Stimulated activated naive CD8-positive, alpha-beta T cell treated with anti-CD3 and anti-CD28 coated beads, Interleukin-15, Interleukin-2, amounts not matched to agents 100 U/mL and 50 U/mL, for 24 hours (primary cell): ENCODE measurements at regions not wholly inside any gene's neighbourhood (a gene's known extent, or its start where the extent isn't known, plus 50 kb on each side); places are given as distances from the start of the nearest gene placed in this dataset.
"Not testable (repeated sequence)": the region's sequence is repeated elsewhere in the genome, so short reads cannot be mapped to it uniquely, and the experiment has no call there.

ENCODE experiments used
- ATAC-seq: fragments of 150-1000 bp; cut with Tn5 transposase; one replicate; pipeline ENCODE4 v1.10.0; 2021
- DNase-seq: peaks from one replicate; pipeline ENCODE4 v3.0.0; 2021

DNA sequence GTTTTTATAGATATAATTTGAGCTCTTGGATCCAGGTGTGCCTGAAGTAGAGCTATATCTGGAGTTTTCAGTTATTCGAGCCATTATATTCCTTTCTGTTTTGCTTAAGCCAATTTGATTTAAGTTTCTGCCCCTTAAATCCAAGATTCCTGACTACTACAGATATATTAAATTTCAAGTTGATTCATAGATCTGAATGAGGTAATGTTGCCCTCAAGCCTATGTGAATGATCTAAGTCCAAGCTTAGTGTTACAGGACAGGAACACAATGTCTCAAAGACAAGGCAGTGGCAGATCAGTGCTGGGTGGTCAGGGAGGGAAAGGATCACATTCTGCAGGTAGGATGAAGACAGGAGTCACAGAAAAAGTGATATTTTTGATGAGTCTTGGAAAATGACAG lies 75.7 kb upstream of the CTBP2 start:
- DNase-seq (no peak), ATAC-seq (no peak)

DNA sequence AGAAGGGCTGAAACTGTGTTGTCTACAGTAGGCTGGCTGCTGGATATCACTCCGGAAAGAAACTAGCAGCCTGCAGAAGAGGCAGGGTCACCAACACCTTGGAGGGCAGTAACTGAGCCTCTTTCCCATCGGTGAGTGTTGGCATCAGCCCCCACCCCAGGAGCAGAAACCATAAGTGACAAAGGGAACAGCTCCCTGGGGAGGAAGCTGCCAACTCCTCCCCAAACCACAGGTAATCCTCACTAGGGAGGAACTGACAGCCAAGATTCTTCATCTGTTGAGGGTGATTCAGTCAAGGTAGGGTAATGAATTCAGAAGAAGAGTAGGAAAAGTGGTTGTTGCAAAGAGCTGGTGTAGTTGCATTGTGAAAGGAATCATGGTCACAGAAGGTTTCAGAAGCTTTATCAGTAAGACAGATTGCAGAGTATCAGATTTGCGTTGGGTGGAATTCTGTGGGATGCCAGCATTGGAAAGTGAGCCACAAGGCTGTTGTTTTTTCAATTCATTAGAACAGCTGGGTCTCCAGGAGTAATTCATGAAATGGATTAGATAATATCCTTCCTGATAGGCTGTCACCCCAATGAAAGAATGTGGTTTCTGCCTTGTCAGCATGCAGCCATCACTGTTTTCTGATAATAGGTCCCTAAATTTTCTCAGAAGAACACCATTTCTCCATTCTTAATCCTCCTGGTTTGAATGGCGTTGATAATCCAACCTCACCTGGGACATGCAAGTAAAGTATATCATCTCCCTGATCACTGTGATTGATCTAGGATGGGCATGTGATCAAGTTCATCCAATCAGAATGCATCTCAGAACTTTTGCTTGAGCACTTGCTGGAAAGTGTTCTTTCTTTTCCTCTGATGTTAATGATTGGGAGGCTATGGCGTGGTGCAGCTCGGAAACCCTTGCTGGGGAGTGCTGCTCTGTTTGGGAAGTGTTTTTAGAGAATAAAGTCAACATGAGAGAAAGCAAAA lies 75.0 kb upstream of the CTBP2 start:
- DNase-seq (no peak), ATAC-seq (no peak)

DNA sequence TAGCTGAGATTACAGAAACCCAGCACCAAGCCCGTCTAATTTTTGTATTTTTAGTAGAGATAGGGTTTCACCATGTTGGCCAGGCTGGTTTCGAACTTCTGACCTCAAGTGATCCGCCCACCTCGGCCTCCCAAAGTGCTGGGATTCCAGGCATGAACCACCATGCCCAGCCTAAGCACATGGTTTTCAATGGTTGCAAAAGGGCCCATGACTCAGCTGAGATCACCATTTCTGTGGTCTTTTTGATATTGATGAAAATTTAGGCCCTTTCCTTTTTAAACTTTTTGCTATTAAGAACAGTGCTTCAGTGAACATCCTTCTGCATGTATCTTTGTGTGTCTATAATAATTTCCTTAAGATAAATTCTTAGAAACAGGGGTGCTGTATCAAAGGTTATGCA lies 74.2 kb upstream of the CTBP2 start:
- ATAC-seq, DNase-seq: not testable (repeated sequence)

DNA sequence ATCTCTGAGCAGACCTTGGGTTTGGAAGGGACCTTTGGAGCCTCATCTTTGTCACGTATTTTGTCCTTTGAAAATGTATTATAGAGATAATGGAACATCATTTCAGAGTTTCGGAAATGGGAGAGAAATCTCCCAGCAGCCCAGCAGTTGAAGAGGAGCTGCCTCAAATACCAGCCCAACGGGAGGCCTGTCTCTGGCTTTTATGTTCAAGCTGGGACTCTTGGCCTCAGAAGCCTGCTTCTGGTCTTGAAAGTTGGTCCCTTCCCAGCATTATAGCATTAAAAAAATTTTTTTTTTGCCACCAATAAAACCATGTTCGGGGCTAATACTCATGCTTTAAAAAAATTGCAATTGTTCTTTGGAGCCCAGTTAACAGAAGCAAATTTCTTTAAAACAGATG lies 73.4 kb upstream of the CTBP2 start:
- ATAC-seq (no peak), DNase-seq (no peak)

DNA sequence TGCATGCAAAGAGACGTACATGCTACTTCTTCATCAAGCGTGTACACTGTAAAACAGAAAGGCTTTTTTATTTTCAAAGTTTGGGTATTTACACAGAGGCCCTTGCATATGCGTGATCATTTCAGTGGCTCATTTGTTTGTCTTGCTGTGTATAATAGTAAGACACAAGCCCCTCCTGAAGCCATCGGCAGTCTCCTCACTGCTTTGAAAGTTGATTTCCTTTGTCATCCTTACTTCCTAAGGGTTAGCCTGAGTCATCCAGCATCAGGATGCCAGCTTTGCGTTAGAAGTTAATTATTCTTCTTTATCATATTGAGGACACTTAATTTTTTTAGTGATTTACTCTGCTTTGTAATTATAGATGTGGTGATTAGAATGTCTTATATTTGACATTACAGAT lies 72.5 kb upstream of the CTBP2 start:
- no peak for DNase-seq
- ATAC-seq: no peak

DNA sequence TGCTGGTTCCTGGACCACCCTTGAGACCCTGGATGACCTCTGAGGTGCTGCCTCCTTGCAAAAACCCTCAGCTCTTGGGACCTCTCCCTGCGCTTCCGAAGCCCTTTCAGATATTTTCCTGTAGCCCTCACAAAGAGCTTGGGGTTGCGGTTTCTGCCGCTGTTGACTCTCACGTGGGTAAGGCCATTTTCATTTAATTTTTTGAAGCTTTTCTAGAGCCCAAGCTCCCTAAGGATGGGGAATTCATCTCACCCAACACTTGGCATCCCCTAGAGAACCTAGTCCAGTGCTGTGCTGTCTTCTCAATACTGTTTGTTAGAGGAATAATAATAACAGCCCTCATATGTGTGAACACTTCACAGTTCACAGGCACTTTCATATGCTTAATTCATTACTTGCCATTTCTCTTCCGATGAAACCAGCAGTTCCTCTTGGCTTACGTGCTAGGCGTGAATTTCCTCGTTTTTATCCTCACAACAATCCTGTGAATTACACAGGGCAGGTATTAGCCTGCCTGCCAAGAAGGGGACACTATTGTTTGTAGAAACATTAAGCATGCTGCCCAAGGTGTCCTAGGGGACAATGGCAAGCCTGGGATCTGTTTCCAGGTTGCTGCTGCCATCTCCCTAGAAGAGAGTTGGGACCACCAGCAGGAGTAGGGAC lies 71.6 kb upstream of the CTBP2 start:
- no peak for ATAC-seq
- DNase-seq: no peak

DNA sequence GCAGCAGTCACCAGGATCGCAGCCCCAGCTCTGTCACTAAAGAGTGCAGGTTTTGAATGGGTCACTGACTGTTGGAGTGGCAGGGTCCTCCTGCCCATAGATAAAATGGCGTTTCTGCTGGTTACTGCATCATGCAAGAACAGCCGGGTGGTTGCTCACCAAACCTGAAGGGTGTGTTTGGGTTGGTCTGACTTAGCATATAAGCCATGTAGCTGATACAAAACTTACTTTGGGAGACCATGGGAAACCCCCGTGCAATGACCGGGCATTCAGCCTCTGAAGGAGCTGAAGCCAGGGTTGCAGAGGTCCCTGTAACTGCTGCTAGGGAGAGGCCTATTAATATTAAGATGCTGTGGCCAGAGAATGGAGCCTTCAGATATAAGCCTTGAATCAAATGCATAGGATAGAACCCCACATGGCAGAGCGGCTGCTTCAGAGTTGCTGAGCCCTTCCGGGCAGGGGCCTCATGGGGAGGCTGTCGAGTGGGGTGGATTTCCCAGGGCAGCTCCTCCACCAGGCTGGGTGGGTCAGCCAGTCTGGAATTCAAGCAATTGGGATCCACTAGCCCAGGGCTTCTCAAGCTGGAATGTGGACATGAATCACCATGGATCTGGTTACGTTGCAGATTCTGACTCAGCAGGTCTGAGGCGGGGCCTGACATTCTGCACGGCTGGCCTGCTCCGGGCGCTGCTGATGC lies 70.9 kb upstream of the CTBP2 start:
- DNase-seq (no peak), ATAC-seq (no peak)

DNA sequence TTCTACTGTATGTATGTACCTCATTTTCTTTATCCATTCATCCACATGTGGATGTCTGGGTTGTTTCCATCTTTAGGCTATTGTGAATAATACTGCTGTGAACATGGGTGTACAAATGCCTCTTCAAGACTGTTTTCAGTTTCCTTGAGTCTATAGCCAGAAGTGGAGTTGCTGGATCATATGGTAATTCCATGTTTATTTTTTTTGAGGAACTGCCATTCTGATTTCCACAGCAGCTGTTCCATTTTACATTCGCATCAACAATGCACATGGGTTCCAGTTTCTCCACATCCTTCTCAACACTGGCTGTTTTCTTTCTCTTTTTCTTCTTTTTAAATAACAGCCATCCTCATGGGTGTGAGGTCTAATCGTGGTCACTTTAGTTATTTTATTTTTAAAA lies 69.9 kb upstream of the CTBP2 start:
- ATAC-seq (no peak), DNase-seq (no peak)

DNA sequence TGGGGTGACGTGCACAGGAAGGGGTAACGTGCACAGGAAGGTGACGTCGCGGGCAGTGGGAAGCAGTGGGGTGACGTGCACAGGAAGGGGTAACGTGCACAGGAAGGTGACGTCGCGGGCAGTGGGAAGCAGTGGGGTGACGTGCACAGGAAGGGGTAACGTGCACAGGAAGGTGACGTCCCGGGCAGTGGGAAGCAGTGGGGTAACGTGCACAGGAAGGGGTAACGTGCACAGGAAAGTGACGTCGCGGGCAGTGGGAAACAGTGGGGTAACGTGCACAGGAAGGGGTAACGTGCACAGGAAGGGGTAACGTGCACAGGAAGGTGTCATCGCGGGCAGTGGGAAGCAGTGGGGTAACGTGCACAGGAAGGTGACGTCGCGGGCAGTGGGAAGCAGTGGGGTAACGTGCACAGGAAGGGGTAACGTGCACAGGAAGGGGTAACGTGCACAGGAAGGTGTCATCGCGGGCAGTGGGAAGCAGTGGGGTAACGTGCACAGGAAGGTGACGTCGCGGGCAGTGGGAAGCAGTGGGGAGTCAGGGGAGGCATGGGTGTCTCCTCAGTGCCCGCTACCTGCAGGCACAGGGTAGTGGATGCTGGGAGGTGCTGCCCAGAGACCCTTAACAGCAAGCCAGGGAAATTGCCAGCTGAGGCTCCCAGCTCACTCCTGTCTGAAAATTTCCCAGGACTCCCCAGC lies 68.0 kb upstream of the CTBP2 start:
- ATAC-seq, DNase-seq: not testable (repeated sequence)

DNA sequence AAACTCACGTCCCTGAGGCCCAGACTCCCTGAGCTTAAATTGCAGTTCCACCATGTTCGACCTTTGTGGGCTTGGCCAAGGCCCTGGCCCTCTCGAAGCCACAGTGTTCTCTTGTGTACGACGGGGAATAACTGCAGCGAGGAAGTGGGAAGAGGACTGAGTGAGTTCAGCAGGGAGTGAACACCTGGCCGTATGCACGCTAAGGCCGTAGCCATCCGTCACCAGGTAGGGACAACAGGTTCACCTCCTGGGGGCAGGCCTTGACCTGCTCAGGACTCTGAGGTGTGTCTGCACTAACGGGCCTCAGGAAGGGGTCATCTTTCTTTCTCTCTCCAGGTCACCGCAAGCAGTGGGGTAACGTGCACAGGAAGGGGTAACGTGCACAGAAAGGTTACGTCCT lies 67.2 kb upstream of the CTBP2 start:
- ATAC-seq (no peak), DNase-seq (no peak)

DNA sequence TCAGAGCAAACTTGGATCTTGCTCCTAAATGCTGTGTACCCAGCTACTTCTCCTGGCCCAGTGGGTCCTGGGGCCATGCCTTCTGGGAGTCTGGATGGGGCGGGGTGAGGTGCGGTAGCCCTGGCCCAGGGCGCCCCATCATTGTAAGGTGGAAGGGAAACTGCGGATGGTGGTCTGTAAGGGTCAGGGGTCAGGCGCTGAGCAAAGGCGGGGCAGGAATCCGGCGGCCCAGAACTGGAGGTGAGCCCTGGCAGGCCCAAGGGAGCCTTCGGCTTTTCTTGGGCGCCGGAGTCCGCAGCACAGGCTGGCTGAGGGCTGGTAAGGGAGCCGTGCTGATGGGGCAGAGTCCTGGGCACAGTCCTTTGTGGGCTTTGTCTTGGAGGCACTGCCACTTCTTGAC lies 66.5 kb upstream of the CTBP2 start:
- ATAC-seq (no peak), DNase-seq (no peak)

DNA sequence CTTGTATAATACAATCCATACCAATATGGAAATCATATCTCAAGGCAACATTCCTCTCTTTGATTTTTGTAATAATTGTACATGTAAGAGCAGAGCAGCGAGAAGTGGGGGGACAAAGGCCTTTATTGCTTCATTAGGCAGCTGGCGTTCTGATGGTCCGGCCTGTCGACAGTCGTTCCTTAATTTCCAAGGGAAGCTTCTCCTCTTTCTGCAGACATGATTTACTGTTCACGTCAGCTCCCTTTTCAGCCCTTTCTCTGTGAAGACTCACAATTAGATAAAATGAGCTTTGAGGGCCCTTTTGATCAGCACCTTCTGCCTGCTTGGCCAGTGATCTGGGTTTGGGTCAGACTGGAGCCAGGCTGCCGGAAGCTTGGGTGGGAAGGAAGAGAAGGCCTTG lies 65.6 kb upstream of the CTBP2 start:
- no peak for DNase-seq
- no peak for ATAC-seq

DNA sequence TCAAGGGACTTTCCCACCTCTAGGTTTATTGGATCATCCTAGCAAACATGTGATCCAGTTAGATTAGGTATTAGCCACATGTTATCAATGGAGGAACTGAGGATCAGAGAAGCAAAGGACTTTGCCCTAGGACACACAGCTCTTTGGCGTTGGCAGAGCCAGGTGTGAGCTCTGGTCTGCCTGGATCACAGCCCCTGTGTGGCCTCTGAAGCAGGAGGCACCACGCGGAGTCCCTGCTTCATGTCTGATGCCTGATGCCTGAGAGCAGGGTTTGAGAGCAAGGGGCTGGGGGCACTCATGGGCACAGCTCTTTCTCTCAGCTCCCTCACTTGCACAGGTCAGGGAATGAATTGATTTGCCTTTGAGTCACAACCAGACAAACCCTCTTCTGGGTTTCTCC lies 64.7 kb upstream of the CTBP2 start:
- ATAC-seq: no peak
- no peak for DNase-seq

DNA sequence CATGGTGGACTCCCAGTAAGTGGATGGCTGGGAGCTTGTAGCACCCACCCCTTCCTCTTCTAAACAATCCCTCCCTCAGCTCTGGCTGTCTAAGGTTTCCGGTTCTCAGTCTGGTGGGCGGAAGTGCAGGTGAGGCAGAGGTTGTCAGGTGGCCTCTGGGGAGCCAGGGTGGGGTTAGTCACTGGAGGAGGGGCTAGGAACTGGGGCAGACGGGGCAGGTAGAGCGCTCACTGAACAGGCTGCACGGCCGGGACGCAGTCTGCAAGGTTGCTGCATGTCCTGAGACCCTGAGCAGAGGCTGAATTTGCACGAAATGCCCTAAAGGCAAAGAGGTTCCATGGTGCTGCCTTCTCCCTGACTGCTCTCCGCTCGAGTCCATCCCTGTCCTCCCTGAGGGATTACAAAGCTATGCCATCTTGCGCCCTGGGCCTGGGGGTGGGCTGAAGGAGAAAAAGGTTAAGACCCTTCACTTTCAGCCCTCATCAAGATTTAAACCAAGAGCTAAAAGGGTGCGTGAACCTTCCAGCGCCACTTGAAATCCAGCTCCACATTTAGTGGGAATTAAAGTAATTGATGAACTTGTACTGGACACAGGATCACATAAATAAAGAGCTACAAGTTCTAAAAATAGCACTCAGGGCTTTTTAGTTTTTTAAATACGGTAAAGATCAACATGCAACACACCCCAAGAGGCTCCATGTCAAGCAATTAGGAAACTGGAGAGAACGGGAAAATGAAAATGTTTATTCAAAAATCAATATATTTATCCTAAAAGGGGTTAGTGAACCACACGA lies 62.3 kb upstream of the CTBP2 start:
- no peak for ATAC-seq

DNA sequence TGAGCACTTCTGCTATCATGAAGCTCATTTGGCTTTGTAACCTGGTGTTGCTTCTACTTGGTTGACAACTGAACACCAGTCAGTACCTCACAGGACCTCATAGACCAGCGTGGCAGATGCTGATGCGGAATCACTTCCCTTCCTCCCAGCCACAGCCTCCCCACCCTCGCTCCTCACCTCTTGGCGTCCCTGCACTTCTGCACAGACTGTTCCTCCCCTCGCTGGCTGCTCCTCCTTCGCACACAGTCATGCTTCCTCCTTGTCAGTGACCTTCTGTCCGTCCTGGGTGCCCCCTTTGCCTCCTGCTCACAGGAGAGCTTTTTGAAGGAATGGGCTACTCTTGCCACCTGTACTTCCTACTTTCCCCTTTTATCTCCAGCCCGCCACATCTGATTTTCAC lies 61.4 kb upstream of the CTBP2 start:
- DNase-seq (no peak), ATAC-seq (no peak)

More for the DNA sequence above, 62.3 kb upstream of the CTBP2 start:
- DNase-seq: no peak

DNA sequence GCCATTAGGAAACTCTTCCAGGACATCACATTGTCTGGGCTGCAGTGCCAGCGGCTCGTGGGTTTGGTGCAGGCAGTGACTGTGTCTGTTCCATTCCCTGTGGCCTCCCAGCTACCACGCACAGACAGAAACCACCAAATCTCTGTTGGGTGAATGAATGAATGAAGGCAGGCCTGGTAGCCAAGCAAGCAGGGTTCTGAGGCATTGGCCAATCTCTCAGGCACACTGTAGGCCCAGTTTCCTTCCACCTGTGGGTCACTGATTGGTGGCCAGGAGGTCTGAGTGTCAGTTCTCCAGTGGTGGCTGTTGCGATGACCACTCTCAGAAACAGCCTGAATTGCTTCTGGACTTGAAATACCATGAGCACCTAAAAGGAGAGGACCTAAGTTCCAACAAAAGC lies 59.4 kb upstream of the CTBP2 start:
- ATAC-seq: no peak

DNA sequence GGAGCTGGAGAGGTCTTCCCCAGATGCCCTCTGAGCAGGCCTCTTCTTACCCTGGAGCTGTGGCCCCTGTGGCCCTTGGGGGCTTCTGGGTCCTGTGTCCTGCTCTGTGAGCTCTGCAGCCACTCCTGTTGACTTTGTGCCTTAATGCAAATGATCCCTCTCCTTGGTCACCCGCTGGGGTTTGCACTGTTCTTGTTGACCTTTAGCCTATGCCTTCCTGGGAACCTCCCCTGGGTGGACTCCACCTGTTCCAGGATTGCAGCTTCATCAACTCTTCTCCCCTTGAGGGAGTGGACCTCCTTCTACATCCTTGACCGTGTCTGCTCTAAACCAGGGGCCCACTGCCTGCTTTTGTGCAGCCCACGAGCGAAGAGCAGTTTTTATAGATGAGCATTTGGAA lies 58.6 kb upstream of the CTBP2 start:
- ATAC-seq (no peak), DNase-seq (no peak)

More for the DNA sequence above, 59.4 kb upstream of the CTBP2 start:
- DNase-seq: no peak

DNA sequence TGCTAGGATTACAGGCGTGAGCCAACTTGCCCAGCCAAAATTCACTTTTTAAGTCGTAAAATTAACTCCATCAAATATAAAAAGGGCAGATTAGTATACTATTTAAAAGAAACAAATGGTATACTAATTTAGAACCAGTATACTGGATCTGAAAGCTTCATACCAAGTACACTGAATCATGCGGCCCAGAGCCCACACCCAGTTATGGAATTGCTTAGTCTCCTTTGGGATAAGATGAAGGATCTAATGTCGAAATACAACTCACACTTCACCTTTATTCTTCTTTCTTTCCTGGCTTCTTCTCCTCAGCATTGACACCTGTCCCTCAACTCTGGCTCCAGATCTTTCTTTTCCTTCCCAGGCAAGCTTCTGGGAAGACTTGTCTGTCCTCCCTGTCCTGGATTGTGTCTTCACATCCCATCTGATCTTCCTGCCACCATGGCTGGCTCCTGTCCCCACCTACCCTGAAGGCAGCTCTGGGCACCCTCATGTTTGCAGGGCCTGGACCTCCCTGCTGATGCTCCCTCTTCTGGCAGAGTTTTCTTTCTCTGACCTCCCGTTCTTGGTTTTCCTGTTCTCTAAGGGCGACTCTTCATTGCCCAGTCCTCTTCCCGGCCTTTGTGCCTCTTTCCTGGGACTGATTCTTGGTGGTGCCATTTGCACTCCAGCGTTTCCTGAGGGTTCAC lies 57.8 kb upstream of the CTBP2 start:
- no peak for DNase-seq
- no peak for ATAC-seq

DNA sequence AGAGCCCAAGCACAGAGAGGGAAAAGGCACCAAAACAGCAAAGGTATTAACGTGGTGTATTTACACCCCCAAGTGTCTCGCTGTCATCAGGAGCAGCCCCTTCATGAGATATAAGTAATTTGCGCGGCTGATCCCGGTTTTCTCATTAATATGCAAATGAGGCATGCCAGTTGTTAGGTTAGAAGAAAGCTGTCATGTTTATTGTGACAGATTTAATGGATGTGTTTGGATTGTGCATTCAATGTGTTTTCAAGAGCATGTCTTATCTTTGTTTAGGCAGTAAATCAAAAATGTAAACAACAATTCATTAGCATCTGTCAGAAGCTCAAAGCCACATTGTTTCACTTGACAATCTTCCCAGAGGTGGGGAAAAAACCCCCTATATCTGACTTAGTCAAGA lies 56.5 kb upstream of the CTBP2 start:
- no peak for DNase-seq
- ATAC-seq: no peak

DNA sequence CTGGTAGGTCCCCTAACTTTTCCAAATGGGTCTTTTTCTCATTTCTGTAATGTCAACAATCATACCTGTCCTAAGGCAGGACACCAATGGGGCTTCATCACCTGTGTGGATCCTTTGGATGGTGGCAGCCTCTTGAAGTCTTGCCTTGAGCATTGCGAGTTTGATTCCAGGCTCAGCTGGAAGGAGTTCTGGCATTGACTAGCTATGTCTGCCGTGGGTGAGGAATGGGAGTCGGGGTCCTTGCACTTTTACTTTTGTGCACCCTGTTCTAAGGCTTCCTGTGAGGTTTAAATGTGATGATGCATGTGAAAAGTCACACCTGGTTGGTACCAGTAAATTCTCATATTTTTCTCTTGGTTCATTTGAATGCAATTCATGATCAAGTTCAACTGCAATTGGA lies 55.9 kb upstream of the CTBP2 start:
- ATAC-seq (no peak), DNase-seq (no peak)

DNA sequence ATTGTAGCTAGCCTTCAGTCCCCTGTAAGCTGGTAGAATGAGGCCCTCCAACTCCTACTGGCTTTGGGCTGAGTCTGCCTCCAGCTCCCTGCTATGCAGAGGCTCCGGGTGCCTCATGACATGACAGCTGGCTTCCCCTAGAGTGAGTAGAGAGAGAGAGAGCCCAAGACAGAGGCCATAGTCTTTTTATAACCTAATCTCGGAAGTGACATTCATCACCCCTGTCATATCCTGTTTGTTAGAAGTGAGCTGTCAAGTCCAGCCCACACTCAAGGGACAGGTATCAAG lies 53.9 kb upstream of the CTBP2 start:
- ATAC-seq (no peak), DNase-seq (no peak)
